HG03432 (cell line): ENCODE measurements at regions not wholly inside any gene's neighbourhood (a gene's known extent, or its start where the extent isn't known, plus 50 kb on each side); places are given as distances from the start of the nearest gene placed in this dataset.
"Not testable (repeated sequence)": the region's sequence is repeated elsewhere in the genome, so short reads cannot be mapped to it uniquely, and the experiment has no call there.

Experiments
- ATAC-seq: cut with Tn5 transposase; IDR thresholded peaks from one replicate; pipeline ENCODE4 v1.9.1; 2021; ENCODE audit warnings: mild to moderate bottlenecking, moderate library complexity; ENCODE audit not compliant: unreplicated experiment

DNA sequence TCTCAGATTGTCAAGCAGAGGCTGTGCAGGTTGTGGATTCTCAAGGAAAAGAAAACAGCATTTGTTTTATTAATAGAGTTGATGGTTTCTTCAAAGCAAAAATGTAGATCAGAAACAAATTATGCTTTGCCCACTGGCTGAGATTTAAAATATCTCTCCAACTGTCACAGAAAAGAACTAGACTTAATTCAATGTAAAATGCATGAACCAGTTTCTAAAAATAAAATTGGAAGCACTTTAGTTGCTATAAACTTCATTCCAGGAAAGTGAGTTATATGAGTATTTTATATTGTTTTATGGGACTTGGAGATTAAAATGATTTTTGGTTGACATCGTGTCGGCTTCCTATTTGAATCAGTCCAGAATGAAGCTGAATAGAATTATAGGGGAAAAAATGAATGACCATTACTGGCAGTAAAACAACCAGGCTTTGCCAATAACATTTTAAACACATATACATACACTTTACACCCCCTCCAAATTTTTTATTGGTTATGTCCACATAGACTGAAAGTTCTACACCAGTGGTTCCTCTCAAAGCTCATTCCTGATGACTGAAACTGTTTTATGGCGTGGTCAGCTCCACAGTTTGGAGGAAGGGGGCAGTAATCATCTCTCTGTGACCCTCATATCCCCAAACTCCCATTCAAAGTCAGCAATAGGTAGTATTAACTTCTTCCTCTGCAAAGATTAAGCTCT lies 55.5 kb upstream of the DAAM1 start:
- no peak for ATAC-seq

DNA sequence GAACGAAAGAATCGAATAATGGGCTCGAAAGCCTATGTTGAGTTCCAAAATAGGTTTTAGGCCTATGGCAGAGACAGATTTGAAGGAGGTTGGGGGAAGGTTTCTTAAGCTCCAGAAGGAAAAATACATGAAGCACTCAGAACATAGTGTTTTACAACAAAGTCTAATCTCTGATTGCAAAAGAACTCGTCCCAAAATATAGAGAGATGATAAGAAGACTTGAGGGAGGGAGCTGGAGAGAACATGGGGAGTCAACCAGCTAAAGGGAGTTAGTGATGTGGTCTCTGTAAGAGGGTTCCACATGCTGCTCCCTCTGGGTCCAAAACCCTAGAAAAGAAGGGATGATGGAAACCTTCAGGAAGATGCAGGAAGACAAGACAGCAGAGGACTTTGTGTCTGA lies 54.8 kb upstream of the DAAM1 start:
- ATAC-seq = no peak

DNA sequence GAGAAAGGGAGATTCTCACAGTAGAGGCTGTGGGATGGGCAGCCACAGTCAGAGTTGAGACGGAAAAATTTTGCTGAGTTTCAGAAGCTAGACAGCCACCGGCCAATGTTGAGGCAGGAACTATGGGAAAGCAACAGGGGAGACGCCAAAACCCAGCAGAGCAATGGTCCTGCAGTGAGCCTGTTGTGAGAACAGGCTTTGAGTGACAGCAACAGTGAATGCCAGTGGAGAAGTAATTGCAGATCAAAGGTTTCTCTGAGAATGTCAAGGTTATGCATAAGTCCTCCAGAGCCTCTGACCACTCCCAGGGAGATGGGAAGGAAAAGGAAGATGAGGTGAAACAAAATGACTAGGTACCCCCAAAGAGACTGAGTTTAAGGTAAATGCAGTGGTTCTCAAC lies 54.2 kb upstream of the DAAM1 start:
- no peak for ATAC-seq

- ATAC-seq = no peak
Observed at GRCh38 chr14:59137256-59137655, 51.2 kb upstream of the DAAM1 start.

DNA sequence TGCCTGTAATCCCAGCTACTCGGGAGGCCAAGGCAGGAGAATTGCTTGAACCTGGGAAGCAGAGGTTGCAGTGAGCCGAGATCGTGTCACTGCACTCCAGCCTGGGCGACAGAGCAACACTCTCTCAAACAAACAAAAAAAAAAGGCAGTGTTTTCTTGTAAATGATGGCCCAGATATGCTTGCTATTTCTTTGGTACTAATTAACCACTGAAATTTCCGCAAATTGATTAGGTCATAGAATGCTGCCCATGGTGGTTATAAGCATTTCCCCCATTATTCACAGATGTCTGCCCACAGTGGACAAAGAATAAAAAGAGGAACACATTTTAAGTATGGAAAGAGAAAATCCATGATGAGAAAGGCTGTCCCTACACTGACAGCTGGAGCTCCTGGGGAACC lies 49.9 kb upstream of the DAAM1 start:
- not testable (repeated sequence) for ATAC-seq
